Adrenal gland (tissue), 9 donors: ENCODE measurements at regions not wholly inside any gene's neighbourhood (a gene's known extent, or its start where the extent isn't known, plus 50 kb on each side); places are given as distances from the start of the nearest gene placed in this dataset.

Source experiments
- DNase-seq, 7 donors: peaks; one replicate each; pipeline ENCODE4 v3.0.0-alpha.2; 2019 to 2020
- H3K27ac ChIP-seq, 5 donors: fragments of 200-600 bp; sonication (generic) in 4 of 5; 1 replicate in 3 of 5; 2 replicates in 2 of 5; pipeline versions ENCODE4 v1.5.1 to v1.8.0; 2016 to 2020; ENCODE audit warnings: mild to moderate bottlenecking in 1 of 5
- H3K27me3 ChIP-seq: fragments of 200-600 bp; 2 replicates; pipeline ENCODE4 v1.8.0; 2021
- H3K36me3 ChIP-seq, 2 donors: fragments of 200-600 bp; replicated peaks in 1 of 2; 1 replicate in 1 of 2; 2 replicates in 1 of 2; pipeline versions ENCODE4 v1.5.1 to v1.8.0; 2018 to 2022
- H3K4me1 ChIP-seq, 2 donors: fragments of 200-600 bp; replicated peaks in 1 of 2; 1 replicate in 1 of 2; 2 replicates in 1 of 2; pipeline versions ENCODE4 v1.5.1 to v1.8.0; 2018 to 2021
- H3K4me3 ChIP-seq, 4 donors: fragments of 200-600 bp; sonication (generic) in 3 of 4; one replicate each; pipeline ENCODE4 v1.5.1; 2016 to 2018
- H3K9me3 ChIP-seq, 3 donors: fragments of 200-600 bp; sonication (generic) in 1 of 3; replicated peaks in 1 of 3; 1 replicate in 2 of 3; 2 replicates in 1 of 3; pipeline versions ENCODE4 v1.5.1 to v1.8.0; 2016 to 2021
- POLR2A ChIP-seq, 2 donors: fragments of 450-650 bp; IDR thresholded peaks; one replicate each; pipeline ENCODE4 v1.6.1; 2017; ENCODE audit warnings: antibody characterized with exemption in 2 of 2, mild to moderate bottlenecking in 2 of 2, moderate library complexity in 1 of 2
- WGBS, 4 donors: extraction: QIAGEN DNeasy Blood & Tissue Kit in 2 of 4; methylation state at CpG; one replicate each; pipeline versions ENCODE4 v1.1.5 to v1.1.7; 2013 to 2017; 5-methylcytosine and 5-hydroxymethylcytosine counted together
- intact Hi-C, 2 donors: fragments of 100-400 bp; cut with DNase I; formaldehyde crosslinking; loops; one replicate each; pipeline versions ENCODE4 v1.14.1 to v1.15.0; 2022 to 2023
- TF ChIP-seq, protein P1 (sequence below), 6 experiments: fragments of 450-650 bp in 4 of 6; fragments of 200-600 bp in 2 of 6; sonication (generic) in 1 of 6; IDR thresholded peaks; 1 replicate in 5 of 6; 2 replicates in 1 of 6; pipeline versions ENCODE4 v1.5.1 to v1.8.0; 2016 to 2021; ENCODE audit warnings: antibody characterized with exemption in 6 of 6, mild to moderate bottlenecking in 2 of 6, moderate library complexity in 1 of 6
- donor health status: healthy with polysubstance abuse.
- donor health status: Bipolar disorder and iron deficiency.
- donor health status: DM: yes; HTN: yes; CAD: no.
- donor health status: DM: no; HTN: no; CAD: no.
- donor health status: DM: no; HTN: no; CAD: no.

DNA sequence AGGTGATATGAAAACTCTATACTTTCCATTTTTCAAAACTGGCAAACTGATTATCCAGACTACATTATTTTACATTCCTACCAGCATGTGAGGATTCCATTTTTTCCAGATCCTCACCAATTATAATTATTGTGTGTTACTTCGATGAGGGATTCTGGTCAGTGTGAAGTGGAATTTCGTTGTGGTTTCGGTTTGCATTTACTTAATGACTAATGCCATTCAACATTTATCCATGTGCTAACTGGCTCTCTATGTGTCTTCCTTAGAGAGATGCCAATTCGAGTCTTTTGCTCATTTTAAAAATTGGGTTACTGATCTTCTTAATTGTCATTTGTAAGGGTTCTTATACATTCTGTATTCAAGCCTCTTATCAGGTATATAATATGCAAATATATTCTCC lies 1551.3 kb upstream of the MIR17HG start:
- 76 to 90% (median 83%) methylated on average over 4 of the region's 4 CpGs for WGBS, 4 donors
- DNase-seq = no peak
- Histone ChIP-seq H3K4me3 (no peak overlapping the region), H3K36me3 (no peaks in the 10 kb centered on the region), H3K9me3 (no peaks in the 10 kb centered on the region), H3K27ac (no peak overlapping the region), H3K4me1 (no peaks in the 10 kb centered on the region), H3K27me3 (no peaks in the 10 kb centered on the region)
- TF ChIP-seq, protein P1, sequence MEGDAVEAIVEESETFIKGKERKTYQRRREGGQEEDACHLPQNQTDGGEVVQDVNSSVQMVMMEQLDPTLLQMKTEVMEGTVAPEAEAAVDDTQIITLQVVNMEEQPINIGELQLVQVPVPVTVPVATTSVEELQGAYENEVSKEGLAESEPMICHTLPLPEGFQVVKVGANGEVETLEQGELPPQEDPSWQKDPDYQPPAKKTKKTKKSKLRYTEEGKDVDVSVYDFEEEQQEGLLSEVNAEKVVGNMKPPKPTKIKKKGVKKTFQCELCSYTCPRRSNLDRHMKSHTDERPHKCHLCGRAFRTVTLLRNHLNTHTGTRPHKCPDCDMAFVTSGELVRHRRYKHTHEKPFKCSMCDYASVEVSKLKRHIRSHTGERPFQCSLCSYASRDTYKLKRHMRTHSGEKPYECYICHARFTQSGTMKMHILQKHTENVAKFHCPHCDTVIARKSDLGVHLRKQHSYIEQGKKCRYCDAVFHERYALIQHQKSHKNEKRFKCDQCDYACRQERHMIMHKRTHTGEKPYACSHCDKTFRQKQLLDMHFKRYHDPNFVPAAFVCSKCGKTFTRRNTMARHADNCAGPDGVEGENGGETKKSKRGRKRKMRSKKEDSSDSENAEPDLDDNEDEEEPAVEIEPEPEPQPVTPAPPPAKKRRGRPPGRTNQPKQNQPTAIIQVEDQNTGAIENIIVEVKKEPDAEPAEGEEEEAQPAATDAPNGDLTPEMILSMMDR (IDR thresholded peaks at IDR 0.05) = no peak
- TF ChIP-seq POLR2A (IDR thresholded peaks at IDR 0.05) = no peak
- intact Hi-C loops = no loop called here

DNA sequence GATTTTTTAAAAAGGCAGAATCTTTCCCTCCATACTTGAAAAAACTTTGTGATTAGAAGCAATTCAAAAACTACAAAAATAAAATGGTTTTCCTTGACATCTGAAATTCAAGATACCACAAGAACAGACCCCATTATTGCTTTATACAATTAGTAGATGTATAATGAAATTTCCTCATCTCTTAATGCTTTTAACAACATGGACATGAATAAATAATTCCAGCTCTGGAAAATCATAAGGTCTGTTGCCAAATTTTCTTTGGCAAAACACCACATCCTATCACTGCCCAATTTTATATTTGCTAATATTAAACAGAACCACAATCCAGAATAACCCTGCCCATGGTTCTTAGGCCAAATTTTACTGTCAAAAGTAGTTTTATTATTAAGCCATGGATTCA lies 1543.6 kb upstream of the MIR17HG start:
- Histone ChIP-seq H3K4me1 (no peaks in the 10 kb centered on the region), H3K27ac (no peak overlapping the region), H3K27me3 (no peaks in the 10 kb centered on the region), H3K9me3 (no peaks in the 10 kb centered on the region), H3K36me3 (no peaks in the 10 kb centered on the region), H3K4me3 (no peak overlapping the region)
- no peak for DNase-seq
- TF ChIP-seq POLR2A (IDR thresholded peaks at IDR 0.05) = no peak
- TF ChIP-seq, protein P1 (IDR thresholded peaks at IDR 0.05) = no peak
- intact Hi-C loops = no loop called here

DNA sequence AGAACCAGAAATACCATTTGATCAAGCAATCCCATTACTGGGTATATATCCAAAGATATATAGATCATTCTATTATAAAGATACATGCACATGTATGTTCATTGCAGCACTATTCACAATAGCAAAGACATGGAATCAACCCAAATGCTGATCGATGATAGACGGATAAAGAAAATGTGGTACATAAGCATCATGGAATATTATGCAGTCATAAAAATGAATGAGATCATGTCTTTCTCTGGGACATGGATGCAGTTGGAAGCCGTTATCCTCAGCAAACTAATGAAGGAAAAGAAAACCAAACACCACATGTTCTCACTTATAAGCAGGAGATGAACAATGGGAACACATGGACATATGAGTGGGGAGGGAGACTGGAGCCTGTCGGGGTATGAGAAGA lies 1540.9 kb upstream of the MIR17HG start:
- H3K4me1 ChIP-seq = no peaks in the 10 kb centered on the region
- H3K4me3 ChIP-seq = no peak overlapping the region
- H3K27ac ChIP-seq = no peak overlapping the region
- no peaks in the 10 kb centered on the region for H3K36me3 ChIP-seq
- H3K9me3 ChIP-seq = no peaks in the 10 kb centered on the region
- TF ChIP-seq, protein P1 (IDR thresholded peaks at IDR 0.05) = no peak
- no peak for TF ChIP-seq POLR2A (IDR thresholded peaks at IDR 0.05)
- H3K27me3 ChIP-seq = no peaks in the 10 kb centered on the region
- intact Hi-C loops = no loop called here
- WGBS, 4 donors = 82 to 95% (median 87%) methylated on average over 4 of the region's 4 CpGs
- DNase-seq = no peak

DNA sequence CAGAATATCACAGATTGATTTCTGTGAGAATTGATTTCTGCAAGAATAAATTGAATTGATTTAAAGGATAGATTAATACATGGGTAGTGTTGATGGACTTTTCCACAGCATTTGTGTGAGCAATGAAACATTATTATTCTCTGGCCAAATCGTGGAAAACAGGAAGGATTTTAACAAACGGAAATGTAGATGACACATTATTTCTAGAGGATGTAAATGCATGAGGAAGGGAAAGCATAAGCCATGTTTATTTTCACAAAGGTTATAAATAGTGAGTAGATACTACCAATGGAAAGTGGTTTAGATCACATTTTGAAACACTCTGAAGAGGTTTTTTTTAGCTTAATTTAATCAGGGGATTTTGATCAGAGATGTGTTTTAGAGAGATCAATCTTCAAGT lies 1534.6 kb upstream of the MIR17HG start:
- Histone ChIP-seq H3K36me3 (no peaks in the 10 kb centered on the region), H3K27ac (no peak overlapping the region), H3K4me3 (no peak overlapping the region), H3K27me3 (no peaks in the 10 kb centered on the region), H3K4me1 (no peaks in the 10 kb centered on the region), H3K9me3 (no peaks in the 10 kb centered on the region)
- 53 to 70% (median 60%) methylated on average over 2 of the region's 2 CpGs for WGBS, 4 donors
- TF ChIP-seq, protein P1 (IDR thresholded peaks at IDR 0.05) = no peak
- TF ChIP-seq POLR2A (IDR thresholded peaks at IDR 0.05) = no peak
- intact Hi-C loops = no loop called here
- DNase-seq = no peak
